HPDE6-E6E7 (cell line): ENCODE measurements at regions not wholly inside any gene's neighbourhood (a gene's known extent, or its start where the extent isn't known, plus 50 kb on each side); places are given as distances from the start of the nearest gene placed in this dataset.

Source experiments
- DNase-seq: peaks from one replicate; pipeline ENCODE4 v3.0.0; 2011; ENCODE audit warnings: missing footprints; ENCODE audit errors: extremely low spot score

DNA sequence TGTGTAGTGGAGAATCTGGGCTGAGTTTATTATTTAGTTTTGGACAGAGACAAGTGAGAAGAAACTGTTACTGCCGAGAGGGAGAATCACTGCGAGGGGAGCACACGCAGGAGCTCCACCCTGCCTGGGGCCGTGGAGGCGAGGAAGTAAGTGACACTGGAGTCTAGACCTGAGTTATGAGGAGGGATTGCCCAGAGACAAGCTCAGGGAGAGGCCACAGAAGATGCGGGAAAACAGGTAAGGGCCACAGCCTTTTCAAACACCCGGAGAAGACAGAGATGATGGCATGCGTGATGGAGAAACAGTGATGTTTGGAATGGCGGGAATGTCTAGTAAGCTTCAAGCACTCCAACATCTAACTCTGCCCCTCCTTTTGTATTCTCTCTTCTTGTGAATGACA, 84.1 kb downstream of the TNFSF11 start:
- DNase-seq = no peak

DNA sequence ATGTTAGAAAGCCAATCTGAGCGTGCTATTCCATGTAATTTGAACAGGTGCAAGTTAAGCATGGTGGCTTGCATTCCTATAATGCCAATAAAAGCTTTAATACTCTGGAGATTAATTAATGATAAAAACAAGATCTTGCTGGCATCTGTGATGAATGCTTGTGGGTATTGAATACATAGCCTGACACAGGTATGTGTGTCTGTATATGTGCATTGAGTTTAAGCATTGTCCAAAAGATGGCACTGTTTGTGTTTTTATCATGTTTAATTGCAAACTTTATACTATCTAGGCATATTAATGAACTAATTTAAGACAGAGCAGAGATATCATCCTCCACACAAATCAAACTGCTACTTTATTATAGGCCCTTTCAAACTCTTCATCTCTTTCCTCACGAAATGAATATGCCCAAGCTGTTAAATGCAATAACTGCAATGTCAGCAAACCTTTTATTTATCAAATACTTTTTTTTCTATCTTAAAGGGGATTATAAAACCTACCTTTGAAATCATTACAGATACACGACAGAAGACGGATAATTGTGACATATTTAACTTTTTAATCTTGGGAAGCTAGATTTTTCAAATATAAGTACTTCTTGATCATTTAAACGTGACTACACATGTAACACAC, 86.5 kb downstream of the TNFSF11 start:
- no peak for DNase-seq

DNA sequence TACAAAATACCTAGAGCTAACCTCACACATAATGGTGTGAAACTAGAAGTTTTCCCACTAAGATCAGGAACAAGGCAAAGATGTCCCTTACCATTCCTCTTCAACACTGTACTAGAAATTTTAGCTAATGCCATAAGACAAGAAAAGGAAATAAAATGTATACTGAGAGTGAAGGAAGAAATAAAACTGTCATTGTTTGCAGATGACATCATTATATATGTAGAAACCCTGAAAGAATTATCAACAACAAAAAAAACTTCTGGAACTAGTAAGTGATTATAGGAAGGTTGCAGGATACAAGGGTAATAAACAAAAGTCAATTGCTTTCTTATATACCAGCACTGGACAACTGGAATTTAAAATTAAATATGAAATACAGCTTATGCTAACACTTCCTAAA, 93.7 kb downstream of the TNFSF11 start:
- no peak for DNase-seq

DNA sequence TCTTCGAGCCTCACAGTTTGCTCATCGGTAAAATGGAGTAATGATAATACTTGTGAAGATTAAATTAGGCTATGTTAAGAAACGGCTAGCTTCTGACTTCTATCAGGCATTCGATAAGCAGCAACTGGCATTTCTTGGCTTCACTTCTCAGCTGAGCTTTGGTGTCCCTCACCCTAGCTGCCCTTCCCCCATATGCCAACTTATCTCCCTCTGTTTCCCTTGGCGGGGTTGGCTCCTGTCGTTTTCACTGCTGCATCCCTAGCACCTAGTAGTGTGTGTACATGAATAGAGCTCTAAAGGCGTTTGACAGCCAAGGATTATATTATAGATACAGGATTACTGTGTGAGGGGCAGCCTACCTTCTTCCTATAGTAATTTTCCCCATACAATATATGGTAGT, 97.5 kb downstream of the TNFSF11 start:
- DNase-seq = no peak

DNA sequence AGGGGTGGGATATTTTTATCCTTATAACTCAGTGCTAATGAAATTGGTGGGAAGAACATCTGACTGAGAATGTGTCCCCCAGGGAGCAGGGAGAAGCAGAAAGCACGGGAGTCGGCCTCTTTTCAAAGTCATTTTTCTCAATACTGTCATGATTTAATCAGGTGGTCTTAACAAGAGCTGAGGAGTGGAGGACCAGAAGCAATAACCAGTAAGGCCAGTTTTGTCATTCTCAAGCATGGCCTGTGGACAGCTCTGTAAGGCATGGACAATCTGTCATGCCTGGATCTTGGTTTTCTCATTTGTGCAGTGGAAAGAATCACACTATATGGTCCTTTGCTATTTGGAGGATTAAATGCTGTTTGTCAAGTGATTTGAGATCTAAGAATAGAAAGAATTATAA, 99.7 kb downstream of the TNFSF11 start:
- DNase-seq = no peak

DNA sequence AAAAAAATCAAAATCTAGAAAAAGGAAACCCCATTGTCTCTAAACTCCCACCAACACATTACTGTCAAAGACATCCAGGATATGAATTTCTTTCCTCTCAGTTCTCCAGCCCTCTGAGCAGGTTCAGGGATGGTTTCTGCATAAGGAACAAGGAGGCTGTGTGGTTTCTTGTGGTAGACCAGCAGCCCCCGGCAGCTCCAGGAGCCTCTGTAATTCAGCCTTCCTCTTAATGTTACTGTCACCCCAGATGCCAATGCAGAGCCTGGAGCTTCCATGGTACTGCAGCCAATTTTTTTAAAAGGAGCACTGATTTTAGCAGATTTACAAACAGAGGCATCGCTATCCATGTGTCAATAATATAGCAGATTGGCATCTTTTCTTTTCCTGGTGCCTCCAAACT, 100.6 kb upstream of the FAM216B start:
- no peak for DNase-seq

DNA sequence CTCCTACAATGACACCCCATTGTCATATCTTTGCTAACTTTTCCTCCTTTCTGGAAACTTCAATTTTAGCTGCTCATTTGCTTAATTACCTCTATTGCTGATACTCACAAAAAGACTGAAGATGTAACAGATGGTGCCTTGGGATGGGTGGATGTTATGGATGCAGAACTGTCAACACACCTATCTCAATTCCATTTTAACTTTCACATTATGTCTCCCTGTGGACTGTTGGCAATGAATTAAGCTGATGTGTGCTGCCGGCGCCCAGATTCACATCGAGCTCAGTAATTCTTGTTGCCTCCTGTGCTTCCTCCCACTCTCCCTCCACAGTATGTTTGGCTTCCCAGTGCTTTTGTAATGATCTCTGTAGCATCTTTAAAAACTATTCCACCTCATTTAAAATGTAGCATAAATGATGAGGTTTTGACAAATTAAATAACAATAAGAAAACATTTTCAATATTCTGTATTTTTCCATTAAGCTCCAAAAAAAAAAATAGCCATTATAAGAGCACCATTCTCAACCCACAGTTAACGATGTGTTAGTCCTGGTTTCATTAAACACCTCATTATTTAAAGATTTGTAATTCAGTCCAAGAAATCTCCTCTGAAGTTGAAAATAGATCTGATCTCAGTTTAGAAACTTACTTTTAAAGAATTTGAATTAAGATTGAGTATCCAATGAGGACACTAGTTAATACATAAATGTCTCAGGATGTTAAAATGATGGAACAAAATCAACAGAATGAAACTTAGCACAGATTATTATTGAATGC, 99.9 kb upstream of the FAM216B start:
- no peak for DNase-seq

DNA sequence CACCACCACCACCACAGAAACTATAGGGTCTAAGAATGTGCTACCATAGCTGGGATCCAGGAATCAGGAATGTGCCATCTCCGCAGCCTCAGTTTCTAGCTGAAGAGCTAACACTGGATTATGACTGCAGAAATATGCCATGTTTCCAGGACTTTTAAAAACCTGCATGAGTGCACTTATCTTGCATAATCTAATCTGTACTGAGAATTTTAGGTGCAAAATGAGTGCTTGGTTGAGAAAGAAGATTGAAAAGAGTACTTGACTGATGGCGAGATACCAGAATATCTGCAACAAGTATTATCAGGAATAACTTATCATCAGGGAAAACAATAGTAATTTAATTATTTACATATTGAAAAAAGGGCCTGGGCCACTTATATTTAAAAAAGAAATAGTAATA, 97.2 kb upstream of the FAM216B start:
- no peak for DNase-seq

DNA sequence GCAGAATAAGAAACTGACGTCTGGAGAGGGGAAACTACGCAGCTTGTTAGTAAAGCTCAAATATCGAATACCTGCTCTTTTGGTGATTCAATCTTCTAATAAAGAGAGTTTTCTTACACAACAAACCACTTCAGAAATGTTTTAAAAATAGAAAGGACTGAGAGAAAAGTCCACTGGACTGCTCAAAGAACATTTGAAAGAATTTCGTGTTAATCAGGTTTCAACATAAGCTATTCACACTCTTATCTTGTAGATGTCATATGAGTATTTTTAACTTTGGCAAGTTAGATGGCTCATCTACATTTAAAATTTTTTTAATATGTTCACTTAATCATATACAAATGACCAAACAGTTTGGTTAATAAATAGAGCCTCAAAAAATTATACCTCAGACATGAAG, 95.6 kb upstream of the FAM216B start:
- DNase-seq = no peak

DNA sequence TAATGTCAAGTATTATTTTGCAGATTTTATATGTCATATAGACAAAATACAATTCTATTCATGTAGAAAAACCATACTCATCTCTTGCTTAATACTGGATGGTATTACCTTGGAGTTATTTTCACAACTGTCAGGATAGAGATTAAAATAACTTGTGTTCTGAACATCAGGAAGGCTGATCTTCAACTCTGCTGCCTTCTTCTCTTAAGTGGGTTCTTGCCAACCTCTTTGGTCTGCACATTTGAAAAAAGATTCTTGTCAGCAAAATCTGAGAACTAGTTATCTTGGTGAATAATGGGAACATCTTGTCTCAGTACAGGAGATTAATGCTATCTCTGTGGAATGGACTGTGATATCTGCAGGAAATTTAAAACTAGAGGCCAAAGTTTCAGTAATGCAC, 95.2 kb upstream of the FAM216B start:
- DNase-seq = no peak

DNA sequence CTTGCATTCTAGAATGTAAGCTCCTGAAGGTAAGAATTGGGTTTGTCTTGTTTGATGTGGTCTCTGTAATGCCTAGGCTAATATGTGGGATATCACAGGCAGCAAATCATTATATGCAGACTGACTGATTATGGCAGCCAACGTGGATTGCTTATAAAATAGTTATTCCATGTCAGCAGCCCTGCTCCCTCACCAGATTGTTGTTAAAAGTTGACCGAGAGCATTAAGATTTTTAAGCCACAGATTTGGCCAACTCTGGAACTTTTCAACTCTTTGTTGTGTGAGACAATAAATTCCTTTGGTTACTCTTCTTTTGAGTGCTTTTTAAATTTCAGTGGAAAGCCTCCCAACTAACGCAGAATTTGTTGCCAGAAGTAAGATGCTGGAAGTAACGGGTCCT, 92.6 kb upstream of the FAM216B start:
- DNase-seq = no peak

DNA sequence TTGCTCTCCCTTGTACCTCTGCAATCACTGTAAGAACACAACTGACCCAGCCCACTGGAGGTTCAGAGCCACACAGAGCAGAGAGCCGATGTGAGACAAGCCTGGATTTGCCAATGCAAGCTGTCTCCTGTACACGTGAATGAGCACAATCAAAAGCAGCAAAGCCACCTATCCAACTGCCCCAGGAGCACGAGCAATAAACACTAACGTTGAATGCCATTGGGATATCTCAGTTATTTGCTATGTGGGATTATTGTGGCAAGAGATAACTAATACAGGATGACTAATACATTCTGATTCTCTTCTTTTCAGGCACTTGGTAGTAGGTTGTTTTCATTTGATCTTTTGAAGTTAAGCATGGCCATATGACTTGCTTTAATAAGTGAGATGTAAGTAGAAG, 85.2 kb upstream of the FAM216B start:
- DNase-seq = peak; percentile 52

DNA sequence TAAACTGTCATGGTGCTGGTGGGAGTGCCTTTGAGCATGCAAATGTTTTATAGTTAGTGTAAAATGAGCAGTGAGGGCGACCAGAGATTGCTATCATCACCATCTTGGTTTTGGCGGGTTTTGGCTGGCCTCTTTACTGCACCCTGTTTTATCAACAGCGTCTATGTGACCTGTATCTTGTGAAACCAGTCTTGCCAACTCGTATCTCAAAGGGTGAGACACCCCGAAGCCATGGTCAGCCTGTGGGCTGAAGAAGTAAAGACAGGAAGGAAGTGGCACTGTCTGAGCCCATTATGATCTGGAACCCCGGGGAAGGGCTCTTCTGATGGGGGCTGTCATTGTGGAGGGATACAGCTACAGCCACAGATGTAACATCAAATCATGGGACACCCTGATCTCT, 81.5 kb upstream of the FAM216B start:
- DNase-seq = no peak

DNA sequence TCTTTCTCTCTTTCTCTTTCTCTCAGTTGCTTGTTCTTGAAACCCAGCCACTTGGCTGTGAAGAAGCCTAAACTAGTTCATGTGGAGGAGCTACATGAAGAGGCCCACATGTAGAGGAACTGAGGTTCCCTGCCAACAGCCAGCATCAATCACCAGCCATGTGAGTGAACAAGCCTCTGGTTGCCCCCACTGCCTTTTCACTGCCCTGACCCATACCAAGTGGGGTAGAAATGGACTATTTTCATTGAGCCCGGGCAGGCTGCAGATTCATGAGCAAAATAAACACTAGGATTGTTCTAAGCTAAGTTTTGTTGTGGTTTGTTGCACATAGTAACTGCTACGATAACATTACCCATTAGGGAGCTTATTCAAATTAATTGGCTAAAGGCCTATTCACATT, 78.7 kb upstream of the FAM216B start:
- no peak for DNase-seq

DNA sequence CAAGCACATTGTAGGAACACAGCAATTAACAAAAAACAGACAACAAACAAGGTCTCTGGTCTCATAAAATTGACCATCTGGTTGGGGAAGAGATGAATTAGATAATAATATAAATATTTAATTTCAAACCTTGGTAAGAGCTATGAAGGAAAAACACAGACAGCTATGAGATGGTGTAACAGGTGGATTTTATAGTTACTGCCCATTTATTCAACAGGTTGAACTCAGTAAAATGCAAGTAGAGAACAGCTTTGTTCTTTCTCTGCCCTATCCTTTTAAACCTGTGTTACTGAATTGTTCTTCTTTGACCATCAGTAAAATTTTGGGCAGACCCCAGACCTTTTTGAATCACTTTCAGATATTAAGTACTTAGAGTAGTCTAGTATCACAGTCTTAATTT, 77.6 kb upstream of the FAM216B start:
- no peak for DNase-seq

DNA sequence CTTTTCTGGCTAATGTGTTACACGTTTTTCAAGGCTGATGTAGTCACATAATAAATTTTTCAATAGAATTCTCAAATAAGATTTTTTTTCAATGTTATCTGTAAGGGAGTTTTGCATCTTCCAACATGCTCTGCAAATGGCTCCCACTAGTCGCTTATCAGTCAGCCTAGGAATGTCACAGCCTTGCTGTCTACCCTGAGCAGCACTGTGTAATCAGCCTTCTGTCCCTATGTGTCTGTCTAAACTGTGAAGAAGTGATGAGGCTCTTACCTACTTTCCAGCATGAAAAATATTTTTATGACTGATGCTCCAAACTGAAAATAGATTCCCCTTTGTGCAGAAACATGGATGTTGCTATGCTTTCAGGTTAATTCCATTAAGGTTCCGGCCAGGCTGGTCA, 75.1 kb upstream of the FAM216B start:
- no peak for DNase-seq

DNA sequence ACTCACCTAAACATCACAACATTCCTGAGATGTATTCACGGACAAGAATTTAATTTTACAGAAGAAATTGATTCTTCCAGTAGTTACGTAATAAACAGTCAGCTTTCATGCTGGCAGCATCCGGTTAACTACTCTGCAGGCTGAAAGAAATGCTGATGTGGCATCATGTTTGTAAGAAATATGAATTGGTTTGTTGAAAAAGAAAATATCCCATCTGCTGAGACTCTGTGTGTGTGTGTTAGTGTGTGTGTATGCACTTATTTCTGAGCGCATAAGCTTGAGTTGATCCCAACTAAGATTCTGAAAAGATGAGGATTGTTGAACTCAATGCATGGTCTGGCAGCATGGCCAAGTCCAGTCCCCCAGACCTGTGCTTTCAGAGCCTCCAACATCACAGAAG, 74.3 kb upstream of the FAM216B start:
- no peak for DNase-seq

DNA sequence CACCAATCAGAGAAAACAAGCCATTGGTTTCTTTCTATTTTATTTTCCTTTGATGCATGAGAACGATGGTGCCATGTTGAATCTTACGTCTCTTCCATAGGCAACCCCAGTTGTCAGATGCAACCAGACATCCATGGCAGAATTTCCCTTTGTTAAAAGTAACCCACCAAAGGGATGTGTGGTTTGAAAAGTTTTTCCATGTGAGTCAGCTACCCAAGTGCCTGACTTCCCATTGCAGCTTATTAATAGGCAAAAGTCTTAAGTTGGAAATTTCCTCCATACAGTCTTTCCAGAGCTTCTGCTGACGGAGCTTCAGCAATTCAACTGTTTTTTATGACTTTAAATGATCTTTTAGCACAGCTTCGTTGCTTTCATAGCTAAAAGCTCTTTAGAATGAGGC, 73.8 kb upstream of the FAM216B start:
- DNase-seq = no peak

DNA sequence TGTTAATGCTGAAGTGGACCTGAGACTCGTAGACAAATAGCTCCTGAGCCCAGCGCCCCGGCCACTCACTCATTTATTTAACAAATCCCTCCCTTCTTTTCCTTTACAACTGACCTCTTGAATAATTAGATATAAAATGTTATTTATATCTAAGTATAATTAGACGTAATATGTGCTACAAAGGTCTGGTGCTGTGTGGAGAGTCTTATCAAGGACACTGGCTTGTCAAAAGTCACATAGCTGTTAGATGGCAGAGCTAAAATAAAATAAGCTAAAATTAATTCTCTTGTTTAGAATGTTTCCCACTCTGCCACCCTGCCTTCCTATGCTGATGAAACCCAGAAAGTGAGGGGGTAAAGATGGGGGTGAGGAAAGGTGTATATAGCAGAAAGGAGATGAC, 73.0 kb upstream of the FAM216B start:
- DNase-seq = no peak

DNA sequence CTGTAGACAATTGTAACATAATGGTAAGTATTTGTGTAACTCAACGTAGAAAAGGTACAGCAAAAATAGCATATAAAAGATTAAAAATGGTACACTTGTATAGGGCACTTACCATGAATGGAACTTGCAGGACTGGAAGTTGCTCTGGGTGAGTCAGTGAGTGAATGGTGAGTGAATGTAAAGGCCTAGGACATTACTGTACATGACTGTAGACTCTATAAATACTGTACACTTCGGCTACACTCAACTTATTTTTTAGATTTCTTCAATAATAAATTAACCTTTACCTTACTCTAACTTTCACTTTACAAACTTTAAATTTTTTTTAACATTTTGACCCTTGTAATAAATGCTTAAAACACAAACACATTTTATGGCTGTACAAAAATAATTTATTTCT, 72.1 kb upstream of the FAM216B start:
- no peak for DNase-seq

DNA sequence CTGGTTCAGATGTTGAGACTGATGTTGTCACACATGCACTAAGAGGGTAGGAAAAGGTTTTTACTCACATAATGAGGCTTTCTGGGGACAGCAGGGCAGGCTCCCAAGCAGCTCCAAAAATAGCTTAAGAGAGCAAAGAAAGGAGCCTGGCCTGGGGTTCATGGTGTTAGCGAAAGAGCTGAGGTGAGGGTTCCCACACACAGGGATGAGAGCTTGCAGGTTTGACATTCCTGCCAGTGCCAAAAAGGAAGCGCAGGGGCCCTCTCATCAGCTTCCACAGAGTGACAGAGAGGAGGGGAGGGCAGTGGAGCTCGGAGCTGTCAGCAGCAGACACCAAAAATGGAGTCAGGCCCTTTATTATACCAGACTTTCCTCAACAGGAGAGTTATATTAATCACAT, 65.5 kb upstream of the FAM216B start:
- no peak for DNase-seq

DNA sequence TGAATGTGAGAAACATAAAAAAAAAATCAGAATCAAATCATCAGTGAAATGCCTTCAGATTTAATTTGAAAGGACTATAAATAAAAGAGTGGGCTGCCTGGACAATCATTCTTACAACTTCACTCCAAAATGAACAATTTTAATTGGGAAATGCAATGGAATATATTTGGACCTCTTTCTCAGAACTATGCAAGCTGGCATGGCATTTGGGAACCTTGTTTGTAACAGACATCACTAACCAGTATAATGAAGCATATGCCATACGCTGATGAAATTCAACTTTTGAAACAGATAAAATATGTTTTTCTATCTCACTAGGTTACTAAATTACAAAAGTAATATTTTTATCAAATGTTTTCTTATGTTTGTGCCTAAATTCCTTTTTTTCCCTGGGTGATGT, 64.2 kb upstream of the FAM216B start:
- no peak for DNase-seq

DNA sequence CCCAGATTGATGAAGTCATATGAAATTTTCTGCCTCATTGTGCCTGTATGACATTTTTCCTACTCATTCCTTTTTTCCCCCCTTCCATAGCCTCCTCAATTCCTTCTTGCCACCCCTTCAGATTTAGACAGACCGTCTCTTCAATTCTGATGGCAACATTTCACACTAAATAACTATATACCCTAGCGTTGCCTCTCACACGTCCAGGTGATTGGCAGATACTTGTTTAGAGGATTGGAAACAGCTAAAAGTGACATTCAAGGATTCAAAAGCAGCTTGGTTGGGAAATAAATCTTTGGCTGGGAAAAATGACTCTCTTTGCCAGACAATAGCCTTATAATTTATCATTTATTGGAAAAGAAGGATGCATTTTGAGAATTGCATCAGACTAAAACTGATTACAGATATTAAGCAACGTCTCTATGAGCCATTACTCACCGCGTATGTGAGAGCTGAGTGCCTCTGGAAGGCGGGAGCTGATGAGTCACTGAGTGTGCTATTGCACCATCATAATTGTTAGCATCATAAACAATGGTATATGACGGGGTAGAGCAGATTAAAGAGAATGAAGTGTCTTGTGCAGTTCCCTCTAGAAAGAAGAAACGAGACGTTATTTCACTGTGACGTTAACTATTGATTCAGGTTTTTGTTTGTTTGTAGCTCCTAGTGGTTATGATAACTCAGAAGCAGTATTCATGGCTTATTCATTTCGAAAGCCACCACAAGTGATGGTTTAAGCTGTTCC, 61.1 kb upstream of the FAM216B start:
- DNase-seq = peak; percentile 71
